H1 (cell line): ENCODE measurements at regions not wholly inside any gene's neighbourhood (a gene's known extent, or its start where the extent isn't known, plus 50 kb on each side); places are given as distances from the start of the nearest gene placed in this dataset.

Source experiments
- CTCF ChIA-PET: fragments of 300-600 bp; sonication (Branson Sonifier 250); formaldehyde crosslinking; loops from one replicate; lab custom pipeline; 2021; ENCODE audit not compliant: partially characterized antibody; lab: Charles Lee
- POLR2A ChIA-PET: fragments of 300-600 bp; sonication (Branson Sonifier 250); formaldehyde crosslinking; loops from one replicate; lab custom pipeline; 2021; ENCODE audit warnings: inconsistent platforms; ENCODE audit not compliant: partially characterized antibody; lab: Charles Lee
- DNase-seq, 2 experiments: peaks; one replicate each; pipeline versions ENCODE4 v3.0.0 to v3.0.0-alpha.2; 2010 to 2022; ENCODE audit warnings: low spot score in 2 of 2, low read depth in 1 of 2, mixed read lengths in 1 of 2
- FAIRE-seq: peaks from 2 replicates; lab custom pipeline; 2011; peaks lifted over from hg19 to GRCh38; lab: Jason Lieb, UNC
- H2AFZ ChIP-seq: 2 replicates; pipeline ENCODE4 v1.8.1; 2012; ENCODE audit warnings: low read length, inconsistent platforms
- H2AK5ac ChIP-seq: 2 replicates; pipeline ENCODE4 v1.6.1; 2013; ENCODE audit warnings: low read depth, low read length
- H2BK120ac ChIP-seq: replicated peaks from 2 replicates; pipeline ENCODE3; 2013; ENCODE audit warnings: low read depth, low read length, inconsistent platforms
- H2BK12ac ChIP-seq: 2 replicates; pipeline ENCODE4 v1.6.1; 2013; ENCODE audit warnings: low read depth, low read length
- H2BK15ac ChIP-seq: 2 replicates; pipeline ENCODE4 v1.6.1; 2013; ENCODE audit warnings: low read length
- H2BK20ac ChIP-seq: 2 replicates; pipeline ENCODE4 v1.6.1; 2013; ENCODE audit warnings: low read length
- H2BK5ac ChIP-seq: 2 replicates; pipeline ENCODE4 v1.6.1; 2013; ENCODE audit warnings: low read depth, low read length
- H3K14ac ChIP-seq: 2 replicates; pipeline ENCODE4 v1.6.1; 2013; ENCODE audit warnings: inconsistent platforms; ENCODE audit not compliant: insufficient read length
- H3K18ac ChIP-seq: 2 replicates; pipeline ENCODE4 v1.6.1; 2013; ENCODE audit warnings: low read length; ENCODE audit errors: extremely low read depth
- H3K23ac ChIP-seq: 2 replicates; pipeline ENCODE4 v1.6.1; 2013; ENCODE audit warnings: inconsistent platforms; ENCODE audit not compliant: insufficient read length
- H3K23me2 ChIP-seq: 2 replicates; pipeline ENCODE4 v1.6.1; 2013; ENCODE audit warnings: low read depth, low read length
- H3K27ac ChIP-seq: 2 replicates; pipeline ENCODE4 v1.6.1; 2011; ENCODE audit warnings: low read depth, low read length, inconsistent platforms
- H3K27me3 ChIP-seq, 4 experiments: replicated peaks in 1 of 4; 1 replicate in 1 of 4; 2 replicates in 3 of 4; pipeline versions ENCODE4 v1.6.1 to v1.8.1; 2011 to 2013; ENCODE audit warnings: low read length in 3 of 4, mild to moderate bottlenecking in 3 of 4, inconsistent platforms in 2 of 4, mixed read lengths in 2 of 4, moderate library complexity in 1 of 4; ENCODE audit not compliant: control insufficient read depth in 3 of 4, insufficient read depth in 3 of 4; ENCODE audit errors: extremely low read depth in 1 of 4
- H3K36me3 ChIP-seq, 4 experiments: 2 replicates each; pipeline versions ENCODE4 v1.6.1 to v1.8.1; 2011 to 2013; ENCODE audit warnings: mild to moderate bottlenecking in 4 of 4, low read length in 3 of 4, moderate library complexity in 2 of 4, control low read depth in 1 of 4, inconsistent platforms in 1 of 4; ENCODE audit not compliant: insufficient read depth in 4 of 4, control insufficient read depth in 2 of 4
- H3K4ac ChIP-seq: replicated peaks from 2 replicates; pipeline ENCODE3; 2013; ENCODE audit warnings: low read length, low read depth, mixed read lengths, inconsistent platforms; ENCODE audit not compliant: insufficient read length
- H3K4me1 ChIP-seq, 4 experiments: replicated peaks in 1 of 4; 1 replicate in 1 of 4; 2 replicates in 3 of 4; pipeline versions ENCODE4 v1.6.1 to v1.8.1; 2011 to 2013; ENCODE audit warnings: low read length in 3 of 4, inconsistent platforms in 2 of 4, mixed read lengths in 1 of 4; ENCODE audit not compliant: insufficient read depth in 4 of 4, control insufficient read depth in 3 of 4
- H3K4me2 ChIP-seq, 2 experiments: 2 replicates each; pipeline versions ENCODE4 v1.6.1 to v1.8.1; 2011 to 2013; ENCODE audit warnings: low read depth in 2 of 2, low read length in 2 of 2, control low read depth in 1 of 2, inconsistent platforms in 1 of 2, mild to moderate bottlenecking in 1 of 2; ENCODE audit not compliant: insufficient read depth in 1 of 2
- H3K4me3 ChIP-seq, 4 experiments: fragments of 200-600, 300-600 bp in 1 of 4; sonication (generic), shearing (Covaris generic), sonication (Bioruptor Twin) in 1 of 4; 2 replicates each; pipeline versions ENCODE4 v1.5.1 to v1.8.1; 2011 to 2016; ENCODE audit warnings: low read length in 4 of 4, low read depth in 3 of 4, control low read depth in 2 of 4, inconsistent platforms in 2 of 4, mild to moderate bottlenecking in 2 of 4, mixed read lengths in 1 of 4, moderate library complexity in 1 of 4; ENCODE audit not compliant: insufficient read depth in 2 of 4; ENCODE audit errors: extremely low read depth in 1 of 4
- H3K56ac ChIP-seq: replicated peaks from 2 replicates; pipeline ENCODE3; 2013; ENCODE audit warnings: low read depth, mild to moderate bottlenecking, mixed read lengths, low read length, inconsistent platforms; ENCODE audit not compliant: insufficient read length
- H3K79me1 ChIP-seq: 2 replicates; pipeline ENCODE4 v1.6.1; 2013; ENCODE audit warnings: low read depth, low read length, control low read depth
- H3K79me2 ChIP-seq, 2 experiments: 2 replicates each; pipeline versions ENCODE4 v1.6.1 to v1.8.1; 2012 to 2013; ENCODE audit warnings: low read length in 2 of 2, mild to moderate bottlenecking in 2 of 2, inconsistent platforms in 1 of 2; ENCODE audit not compliant: insufficient read depth in 2 of 2, control insufficient read depth in 1 of 2
- H3K9ac ChIP-seq, 4 experiments: replicated peaks in 1 of 4; 1 replicate in 1 of 4; 2 replicates in 3 of 4; pipeline versions ENCODE4 v1.6.1 to v1.8.1; 2011 to 2013; ENCODE audit warnings: low read depth in 3 of 4, low read length in 3 of 4, control low read depth in 2 of 4, mild to moderate bottlenecking in 2 of 4, moderate library complexity in 2 of 4, inconsistent platforms in 1 of 4; ENCODE audit errors: extremely low read depth in 1 of 4
- H3K9me3 ChIP-seq, 2 experiments: 2 replicates each; pipeline versions ENCODE4 v1.6.1 to v1.8.1; 2012 to 2013; ENCODE audit warnings: mild to moderate bottlenecking in 2 of 2, moderate library complexity in 2 of 2, control low read depth in 1 of 2, inconsistent platforms in 1 of 2, low read depth in 1 of 2, low read length in 1 of 2, mixed read lengths in 1 of 2; ENCODE audit not compliant: insufficient read depth in 2 of 2
- H4K20me1 ChIP-seq, 2 experiments: replicated peaks in 1 of 2; 2 replicates each; pipeline versions ENCODE3 to v1.8.1; 2011 to 2013; ENCODE audit warnings: inconsistent platforms in 2 of 2, low read length in 2 of 2, mild to moderate bottlenecking in 1 of 2; ENCODE audit not compliant: insufficient read depth in 2 of 2, control insufficient read depth in 1 of 2
- H4K5ac ChIP-seq: 2 replicates; pipeline ENCODE4 v1.6.1; 2013; ENCODE audit warnings: low read length, low read depth, mixed read lengths, inconsistent platforms; ENCODE audit not compliant: insufficient read length
- H4K8ac ChIP-seq: 2 replicates; pipeline ENCODE4 v1.8.0; 2013; ENCODE audit warnings: mild to moderate bottlenecking, moderate library complexity, low read length, inconsistent platforms; ENCODE audit not compliant: insufficient read depth; ENCODE audit errors: extremely low read depth
- H4K91ac ChIP-seq: replicated peaks from 2 replicates; pipeline ENCODE3; 2013; ENCODE audit warnings: low read length, mixed read lengths, inconsistent platforms; ENCODE audit not compliant: insufficient read length
- BACH1 ChIP-seq: IDR thresholded peaks from 2 replicates; pipeline ENCODE4 v1.6.1; 2012; ENCODE audit warnings: low read length, improper control_type of control experiment
- BRCA1 ChIP-seq: IDR thresholded peaks from 2 replicates; pipeline ENCODE4 v1.6.1; 2012; ENCODE audit warnings: low read depth, low read length, improper control_type of control experiment
- KDM4A ChIP-seq: IDR thresholded peaks from one replicate; pipeline ENCODE4 v1.7.1; 2012; ENCODE audit warnings: low read depth, mild to moderate bottlenecking, moderate library complexity, low read length, inconsistent platforms; ENCODE audit not compliant: severe bottlenecking
- POLR2A ChIP-seq, 2 experiments: IDR thresholded peaks; 1 replicate in 1 of 2; 2 replicates in 1 of 2; pipeline ENCODE4 v1.6.1; 2011; ENCODE audit warnings: low read depth in 2 of 2, low read length in 2 of 2, mild to moderate bottlenecking in 2 of 2; ENCODE audit errors: control extremely low read depth in 1 of 2
- RBBP5 ChIP-seq: IDR thresholded peaks from 2 replicates; pipeline ENCODE4 v1.7.1; 2012; ENCODE audit warnings: low read depth, mild to moderate bottlenecking, inconsistent platforms, low read length, moderate library complexity, borderline replicate concordance
- RFX5 ChIP-seq: IDR thresholded peaks from 2 replicates; pipeline ENCODE4 v1.6.1; 2011; ENCODE audit warnings: low read depth, low read length, improper control_type of control experiment, borderline replicate concordance
- SIN3A ChIP-seq, 2 experiments: IDR thresholded peaks in 1 of 2; conservative IDR thresholded peaks in 1 of 2; 2 replicates each; pipeline ENCODE4 v1.6.1; 2011 to 2012; ENCODE audit warnings: low read length in 2 of 2, improper control_type of control experiment in 1 of 2, low read depth in 1 of 2, mild to moderate bottlenecking in 1 of 2
- SP4 ChIP-seq: IDR thresholded peaks from 2 replicates; pipeline ENCODE4 v1.6.1; 2012; ENCODE audit warnings: low read length, inconsistent platforms
- TAF7 ChIP-seq: optimal IDR thresholded peaks from 2 replicates; pipeline ENCODE3; 2011; ENCODE audit warnings: low read depth, mild to moderate bottlenecking, inconsistent platforms, low read length, moderate library complexity, borderline replicate concordance
- WGBS, 2 experiments: shearing (Covaris generic) in 1 of 2; methylation state at CpG; one replicate each; pipeline versions ENCODE4 v1.1.6 to v1.1.7; 2013 to 2015; ENCODE audit warnings: low lambda C conversion rate in 2 of 2, mixed read lengths in 2 of 2, inconsistent platforms in 1 of 2, low coverage in 1 of 2, missing lambda C conversion rate in 1 of 2; ENCODE audit not compliant: insufficient replicate concordance in 2 of 2, insufficient coverage in 1 of 2, insufficient read length in 1 of 2; ENCODE audit errors: extremely low coverage in 1 of 2, missing lambda C conversion rate in 1 of 2; 5-methylcytosine and 5-hydroxymethylcytosine counted together
- TF ChIP-seq, protein P1 (sequence below): IDR thresholded peaks from 2 replicates; pipeline ENCODE4 v1.6.1; 2011; ENCODE audit warnings: low read depth, mild to moderate bottlenecking, low read length; ENCODE audit not compliant: insufficient read depth

DNA sequence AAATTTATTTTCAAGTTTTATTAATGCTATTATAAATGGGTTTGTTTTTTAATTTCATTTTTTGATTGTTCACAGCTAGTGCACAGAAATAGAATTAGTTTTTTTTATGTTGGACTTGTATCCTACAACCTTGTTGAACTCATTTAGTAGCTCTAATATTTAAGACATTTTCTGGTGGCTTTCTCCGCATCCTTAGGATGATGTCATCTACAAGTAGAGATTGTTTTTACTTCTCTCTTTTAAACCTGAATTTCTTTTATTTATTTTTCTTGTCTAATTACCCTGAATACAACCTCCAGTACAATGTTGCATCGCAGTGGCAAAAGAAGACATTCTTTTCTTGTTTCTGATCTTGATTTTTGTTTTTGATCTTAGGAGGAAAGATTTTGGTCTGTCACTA is 142.6 kb upstream of the PRDM1 start:
- H2BK20ac ChIP-seq = no peak overlapping the region
- 97% methylated on average over 2 of the region's 2 CpGs; no CpG with 5 or more reads in 1 of the 2 experiments for WGBS, 2 experiments
- DNase-seq = no peak
- no peak overlapping the region for H4K8ac ChIP-seq
- H3K79me2 ChIP-seq = no peaks in the 10 kb centered on the region
- H3K18ac ChIP-seq = no peak overlapping the region
- H4K91ac ChIP-seq = no peak overlapping the region
- H3K36me3 ChIP-seq = no peaks in the 10 kb centered on the region
- H4K5ac ChIP-seq = no peak overlapping the region
- H3K27ac ChIP-seq = no peak overlapping the region
- no peak overlapping the region for H3K4ac ChIP-seq
- H3K9ac ChIP-seq = no peak overlapping the region
- H2BK12ac ChIP-seq = no peak overlapping the region
- ChIA-PET POLR2A (interaction anchor here (0.7 kb wide), 1 partner anchor 129 kb away, joined by 4 read pairs; no protein-coding TSS in a partner anchor), CTCF (no interaction called here)
- no peaks in the 10 kb centered on the region for H3K79me1 ChIP-seq
- no peaks in the 10 kb centered on the region for H3K4me1 ChIP-seq
- H3K4me2 ChIP-seq = no peak overlapping the region
- no peaks in the 10 kb centered on the region for H3K23me2 ChIP-seq
- no peak overlapping the region for H2AFZ ChIP-seq
- H3K14ac ChIP-seq = no peak overlapping the region
- no peaks in the 10 kb centered on the region for H3K27me3 ChIP-seq
- H2BK5ac ChIP-seq = no peak overlapping the region
- H3K56ac ChIP-seq = no peak overlapping the region
- H4K20me1 ChIP-seq = no peaks in the 10 kb centered on the region
- no peak overlapping the region for H2AK5ac ChIP-seq
- no peak for FAIRE-seq
- H2BK120ac ChIP-seq = no peak overlapping the region
- H3K23ac ChIP-seq = no peak overlapping the region
- H2BK15ac ChIP-seq = no peak overlapping the region
- TF ChIP-seq SP4 (no peak), SIN3A (conservative IDR thresholded peaks at IDR 0.05 in 1 of 2, IDR thresholded peaks at IDR 0.05 in 1 of 2; ENCODE audit: low read depth in 1 of 2, low read length in 2 of 2) (no peak), BACH1 (no peak), BRCA1 (no peak), TAF7 (no peak), POLR2A (IDR thresholded peaks at IDR 0.05; ENCODE audit: control extremely low read depth in 1 of 2, low read depth in 2 of 2, low read length in 2 of 2) (no peak), RFX5 (no peak), RBBP5 (no peak), KDM4A (no peak)
- TF ChIP-seq, protein P1, sequence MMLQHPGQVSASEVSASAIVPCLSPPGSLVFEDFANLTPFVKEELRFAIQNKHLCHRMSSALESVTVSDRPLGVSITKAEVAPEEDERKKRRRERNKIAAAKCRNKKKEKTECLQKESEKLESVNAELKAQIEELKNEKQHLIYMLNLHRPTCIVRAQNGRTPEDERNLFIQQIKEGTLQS = no peak
- H3K4me3 ChIP-seq = no peak overlapping the region
- no peaks in the 10 kb centered on the region for H3K9me3 ChIP-seq
